HepG2 (cell line): ENCODE measurements at regions not wholly inside any gene's neighbourhood (a gene's known extent, or its start where the extent isn't known, plus 50 kb on each side); places are given as distances from the start of the nearest gene placed in this dataset.

Experiments
- XBP1 ChIP-seq: sonication (generic); formaldehyde crosslinking; IDR thresholded peaks from 2 replicates; pipeline ENCODE4 v1.5.0; 2020; ENCODE audit warnings: missing genetic modification reagents
- ZMYM3 ChIP-seq: sonication (generic); formaldehyde crosslinking; IDR thresholded peaks from 2 replicates; pipeline ENCODE4 v1.5.1; 2020; ENCODE audit warnings: mild to moderate bottlenecking, missing genetic modification reagents
- ZNF839 ChIP-seq: sonication (generic); formaldehyde crosslinking; IDR thresholded peaks from 2 replicates; pipeline ENCODE4 v1.4.0; 2020; ENCODE audit warnings: missing genetic modification reagents, mild to moderate bottlenecking, borderline replicate concordance
- TF ChIP-seq, protein P1 (sequence below): sonication (generic); formaldehyde crosslinking; IDR thresholded peaks from 2 replicates; pipeline ENCODE4 v1.4.0; 2020; ENCODE audit warnings: missing genetic modification reagents
- TF ChIP-seq, protein P2 (sequence below): sonication (generic); formaldehyde crosslinking; IDR thresholded peaks from 2 replicates; pipeline ENCODE4 v1.5.1; 2020; ENCODE audit warnings: mild to moderate bottlenecking, missing genetic modification reagents, moderate library complexity
- TF ChIP-seq, protein P3 (sequence below): IDR thresholded peaks from 2 replicates; pipeline ENCODE4 v1.6.1; 2012; ENCODE audit warnings: inconsistent platforms

DNA sequence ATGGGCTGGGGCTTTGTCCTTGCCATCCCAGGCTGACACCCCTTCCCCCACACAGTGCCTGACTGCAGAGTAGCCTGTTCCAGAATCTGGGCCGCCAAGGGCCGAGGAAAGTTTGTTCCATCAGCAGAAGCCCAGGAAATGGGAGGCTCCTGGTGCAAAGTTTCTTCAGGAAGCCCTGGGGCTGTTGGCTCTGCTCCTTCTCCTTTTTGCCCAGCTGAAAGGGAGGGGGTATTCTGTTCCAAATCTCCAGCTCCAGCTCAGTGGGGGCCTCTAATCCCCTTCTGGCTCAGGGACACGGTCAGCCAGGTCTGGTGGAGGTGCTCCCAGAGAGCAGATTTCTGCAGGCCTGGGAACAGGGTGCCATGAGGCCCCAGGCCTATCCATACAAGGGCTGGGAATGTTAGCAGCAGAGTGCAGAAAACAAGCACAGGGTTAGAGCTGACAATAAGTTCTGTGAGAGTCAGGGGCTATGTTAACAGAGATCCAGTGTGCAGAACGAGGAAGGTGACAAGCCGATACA is 399.5 kb downstream of the RPS24 start (continued):
- TF ChIP-seq, protein P1, sequence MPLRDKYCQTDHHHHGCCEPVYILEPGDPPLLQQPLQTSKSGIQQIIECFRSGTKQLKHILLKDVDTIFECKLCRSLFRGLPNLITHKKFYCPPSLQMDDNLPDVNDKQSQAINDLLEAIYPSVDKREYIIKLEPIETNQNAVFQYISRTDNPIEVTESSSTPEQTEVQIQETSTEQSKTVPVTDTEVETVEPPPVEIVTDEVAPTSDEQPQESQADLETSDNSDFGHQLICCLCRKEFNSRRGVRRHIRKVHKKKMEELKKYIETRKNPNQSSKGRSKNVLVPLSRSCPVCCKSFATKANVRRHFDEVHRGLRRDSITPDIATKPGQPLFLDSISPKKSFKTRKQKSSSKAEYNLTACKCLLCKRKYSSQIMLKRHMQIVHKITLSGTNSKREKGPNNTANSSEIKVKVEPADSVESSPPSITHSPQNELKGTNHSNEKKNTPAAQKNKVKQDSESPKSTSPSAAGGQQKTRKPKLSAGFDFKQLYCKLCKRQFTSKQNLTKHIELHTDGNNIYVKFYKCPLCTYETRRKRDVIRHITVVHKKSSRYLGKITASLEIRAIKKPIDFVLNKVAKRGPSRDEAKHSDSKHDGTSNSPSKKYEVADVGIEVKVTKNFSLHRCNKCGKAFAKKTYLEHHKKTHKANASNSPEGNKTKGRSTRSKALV: no peak
- TF ChIP-seq XBP1 (CRISPR knock-in tag) (no peak), ZMYM3 (CRISPR knock-in tag) (no peak), ZNF839 (no peak)
- TF ChIP-seq, protein P2, sequence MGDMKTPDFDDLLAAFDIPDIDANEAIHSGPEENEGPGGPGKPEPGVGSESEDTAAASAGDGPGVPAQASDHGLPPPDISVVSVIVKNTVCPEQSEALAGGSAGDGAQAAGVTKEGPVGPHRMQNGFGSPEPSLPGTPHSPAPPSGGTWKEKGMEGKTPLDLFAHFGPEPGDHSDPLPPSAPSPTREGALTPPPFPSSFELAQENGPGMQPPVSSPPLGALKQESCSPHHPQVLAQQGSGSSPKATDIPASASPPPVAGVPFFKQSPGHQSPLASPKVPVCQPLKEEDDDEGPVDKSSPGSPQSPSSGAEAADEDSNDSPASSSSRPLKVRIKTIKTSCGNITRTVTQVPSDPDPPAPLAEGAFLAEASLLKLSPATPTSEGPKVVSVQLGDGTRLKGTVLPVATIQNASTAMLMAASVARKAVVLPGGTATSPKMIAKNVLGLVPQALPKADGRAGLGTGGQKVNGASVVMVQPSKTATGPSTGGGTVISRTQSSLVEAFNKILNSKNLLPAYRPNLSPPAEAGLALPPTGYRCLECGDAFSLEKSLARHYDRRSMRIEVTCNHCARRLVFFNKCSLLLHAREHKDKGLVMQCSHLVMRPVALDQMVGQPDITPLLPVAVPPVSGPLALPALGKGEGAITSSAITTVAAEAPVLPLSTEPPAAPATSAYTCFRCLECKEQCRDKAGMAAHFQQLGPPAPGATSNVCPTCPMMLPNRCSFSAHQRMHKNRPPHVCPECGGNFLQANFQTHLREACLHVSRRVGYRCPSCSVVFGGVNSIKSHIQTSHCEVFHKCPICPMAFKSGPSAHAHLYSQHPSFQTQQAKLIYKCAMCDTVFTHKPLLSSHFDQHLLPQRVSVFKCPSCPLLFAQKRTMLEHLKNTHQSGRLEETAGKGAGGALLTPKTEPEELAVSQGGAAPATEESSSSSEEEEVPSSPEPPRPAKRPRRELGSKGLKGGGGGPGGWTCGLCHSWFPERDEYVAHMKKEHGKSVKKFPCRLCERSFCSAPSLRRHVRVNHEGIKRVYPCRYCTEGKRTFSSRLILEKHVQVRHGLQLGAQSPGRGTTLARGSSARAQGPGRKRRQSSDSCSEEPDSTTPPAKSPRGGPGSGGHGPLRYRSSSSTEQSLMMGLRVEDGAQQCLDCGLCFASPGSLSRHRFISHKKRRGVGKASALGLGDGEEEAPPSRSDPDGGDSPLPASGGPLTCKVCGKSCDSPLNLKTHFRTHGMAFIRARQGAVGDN: peak; percentile 38
- TF ChIP-seq, protein P3, sequence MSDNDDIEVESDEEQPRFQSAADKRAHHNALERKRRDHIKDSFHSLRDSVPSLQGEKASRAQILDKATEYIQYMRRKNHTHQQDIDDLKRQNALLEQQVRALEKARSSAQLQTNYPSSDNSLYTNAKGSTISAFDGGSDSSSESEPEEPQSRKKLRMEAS: 0 out of 2 replicates have a peak, but pooled peaks have one; percentile 11
- TF ChIP-seq, all 625 proteins: peak for 2
